ENCODE measurements at regions not wholly inside any gene's neighbourhood (a gene's known extent, or its start where the extent isn't known, plus 50 kb on each side); places are given as distances from the start of the nearest gene placed in this dataset.

DNA sequence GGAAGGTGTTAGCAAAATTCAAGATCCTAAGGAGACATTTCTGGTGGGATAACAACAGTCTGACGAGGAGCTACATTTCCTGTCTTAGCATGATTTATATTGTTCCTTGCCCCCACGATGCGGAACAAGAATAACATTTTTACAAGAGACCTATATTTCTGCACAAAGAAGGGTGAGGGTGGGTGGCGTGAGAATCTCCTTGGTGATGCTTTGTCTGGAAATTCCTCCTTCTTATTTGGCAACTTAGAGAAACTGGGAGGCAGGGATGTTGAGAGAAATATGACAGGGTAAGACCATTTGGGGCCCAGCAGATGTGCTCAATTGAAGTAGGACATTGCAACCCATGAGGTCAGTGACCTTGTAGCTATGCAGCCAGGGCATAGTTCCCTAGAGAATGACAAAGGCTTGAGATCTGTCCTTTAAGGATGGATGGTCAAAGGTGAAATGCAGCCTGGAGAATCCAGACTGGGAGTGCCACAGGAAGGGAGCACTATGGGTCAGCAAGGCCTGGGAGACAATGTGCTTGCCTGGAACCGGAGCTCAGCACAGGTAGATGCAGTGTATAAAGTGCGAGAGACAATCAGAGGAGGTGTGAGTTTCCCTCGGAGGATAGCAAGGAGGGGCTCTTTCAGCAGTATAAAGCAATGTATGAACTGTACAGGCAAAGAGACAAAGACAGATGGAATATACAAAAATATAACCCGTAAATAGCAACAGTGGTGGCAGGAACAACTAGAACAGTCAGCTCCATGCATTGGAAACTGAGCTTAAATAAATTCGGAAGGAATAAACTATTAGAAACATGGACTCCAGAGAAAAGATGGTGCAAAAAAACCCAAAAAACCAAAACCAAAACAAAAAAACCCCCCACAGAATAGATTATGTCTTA is 317.6 kb upstream of the TBL1XR1 start:
- Histone ChIP-seq H3K4me2 (replicated peaks; ENCODE audit: low read depth, low read length, poor library complexity, severe bottlenecking) (no peak overlapping the region), H3K4me3 (ENCODE audit: control extremely low read depth in 1 of 5, extremely low read depth in 1 of 5, insufficient read depth in 1 of 5, low read depth in 2 of 5, low read length in 4 of 5) (no peak overlapping the region), H3K79me2 (ENCODE audit: control insufficient read depth, insufficient read depth, low read length) (no peaks in the 10 kb centered on the region), H3K9me3 (ENCODE audit: control extremely low read depth in 1 of 3, control insufficient read depth in 2 of 3, insufficient read depth in 1 of 3, low read length in 2 of 3) (no peaks in the 10 kb centered on the region), H3K27me3 (replicated peaks in 1 of 4; ENCODE audit: control extremely low read depth in 1 of 4, control insufficient read depth in 3 of 4, insufficient read depth in 4 of 4, low read length in 3 of 4) (no peaks in the 10 kb centered on the region), H3K9ac (ENCODE audit: low read length) (no peak overlapping the region), H3K4me1 (ENCODE audit: control insufficient read depth in 2 of 2, insufficient read depth in 2 of 2, low read length in 2 of 2) (no peaks in the 10 kb centered on the region), H4K20me1 (ENCODE audit: control insufficient read depth, insufficient read depth, low read length, poor library complexity, severe bottlenecking) (no peaks in the 10 kb centered on the region), H3K36me3 (replicated peaks in 1 of 2; ENCODE audit: control extremely low read depth in 1 of 2, control insufficient read depth in 1 of 2, extremely low read depth in 1 of 2, insufficient read depth in 2 of 2, low read length in 1 of 2) (no peaks in the 10 kb centered on the region), H2AFZ (ENCODE audit: insufficient read depth, low read depth, low read length, poor library complexity, severe bottlenecking) (no peak overlapping the region), H3K27ac (ENCODE audit: low read length in 2 of 2) (no peak overlapping the region)
- no peak overlapping the region for H3K4me3 Mint-ChIP-seq
- TF ChIP-seq, protein P1, sequence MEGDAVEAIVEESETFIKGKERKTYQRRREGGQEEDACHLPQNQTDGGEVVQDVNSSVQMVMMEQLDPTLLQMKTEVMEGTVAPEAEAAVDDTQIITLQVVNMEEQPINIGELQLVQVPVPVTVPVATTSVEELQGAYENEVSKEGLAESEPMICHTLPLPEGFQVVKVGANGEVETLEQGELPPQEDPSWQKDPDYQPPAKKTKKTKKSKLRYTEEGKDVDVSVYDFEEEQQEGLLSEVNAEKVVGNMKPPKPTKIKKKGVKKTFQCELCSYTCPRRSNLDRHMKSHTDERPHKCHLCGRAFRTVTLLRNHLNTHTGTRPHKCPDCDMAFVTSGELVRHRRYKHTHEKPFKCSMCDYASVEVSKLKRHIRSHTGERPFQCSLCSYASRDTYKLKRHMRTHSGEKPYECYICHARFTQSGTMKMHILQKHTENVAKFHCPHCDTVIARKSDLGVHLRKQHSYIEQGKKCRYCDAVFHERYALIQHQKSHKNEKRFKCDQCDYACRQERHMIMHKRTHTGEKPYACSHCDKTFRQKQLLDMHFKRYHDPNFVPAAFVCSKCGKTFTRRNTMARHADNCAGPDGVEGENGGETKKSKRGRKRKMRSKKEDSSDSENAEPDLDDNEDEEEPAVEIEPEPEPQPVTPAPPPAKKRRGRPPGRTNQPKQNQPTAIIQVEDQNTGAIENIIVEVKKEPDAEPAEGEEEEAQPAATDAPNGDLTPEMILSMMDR (IDR thresholded peaks at IDR 0.05), result no peak
- no peak for TF ChIP-seq EZH2 (IDR thresholded peaks at IDR 0.05; ENCODE audit: borderline replicate concordance, insufficient read depth, low read depth, low read length, poor library complexity, severe bottlenecking)
- H3K9me3 Mint-ChIP-seq (ENCODE audit: insufficient read depth), result no peaks in the 10 kb centered on the region
- CTCF ChIA-PET, result no interaction called here
- intact Hi-C loops (cut with micrococcal nuclease), result no loop called here
- H3K27me3 Mint-ChIP-seq, result no peaks in the 10 kb centered on the region
- 93% methylated on average over 3 of the region's 9 CpGs for WGBS (ENCODE audit: insufficient coverage)
- H3K27ac Mint-ChIP-seq, result no peak overlapping the region
- ATAC-seq (ENCODE audit: low read depth), result no peak
- no peak for DNase-seq
- POLR2A ChIA-PET, result no interaction called here
- H3K4me1 Mint-ChIP-seq, result no peaks in the 10 kb centered on the region

DNA sequence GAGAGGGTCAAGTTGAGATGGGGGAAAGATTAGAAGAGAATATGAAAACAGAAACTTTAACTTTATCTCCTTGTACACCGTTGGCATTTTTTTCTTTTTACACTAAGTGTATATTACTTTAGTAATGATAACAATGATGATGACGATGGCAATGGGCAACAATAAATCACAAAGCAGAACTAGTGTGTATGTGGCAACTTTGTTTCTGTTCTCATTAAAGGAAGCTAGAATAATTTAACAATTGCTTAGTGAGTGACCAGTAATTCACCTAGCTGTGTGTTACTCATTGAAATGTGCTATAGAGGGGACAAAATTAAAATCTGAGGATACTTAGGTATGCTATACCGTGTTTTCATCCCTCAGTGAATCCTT is 318.5 kb upstream of the TBL1XR1 start:
- WGBS (ENCODE audit: insufficient coverage), result 100% methylated on average over 1 of the region's 3 CpGs

More for the DNA sequence above, 318.5 kb upstream of the TBL1XR1 start:
- no peak overlapping the region for H3K4me2 ChIP-seq (replicated peaks; ENCODE audit: low read depth, low read length, poor library complexity, severe bottlenecking)
- ATAC-seq (ENCODE audit: low read depth) (no peak), DNase-seq (no peak)
- ChIA-PET POLR2A (no interaction called here), CTCF (no interaction called here)
- Mint-ChIP-seq H3K9me3 (ENCODE audit: insufficient read depth) (no peaks in the 10 kb centered on the region), H3K4me3 (no peak overlapping the region), H3K27me3 (no peaks in the 10 kb centered on the region), H3K27ac (no peak overlapping the region), H3K4me1 (no peaks in the 10 kb centered on the region)
- no peaks in the 10 kb centered on the region for H4K20me1 ChIP-seq (ENCODE audit: control insufficient read depth, insufficient read depth, low read length, poor library complexity, severe bottlenecking)
- H3K79me2 ChIP-seq (ENCODE audit: control insufficient read depth, insufficient read depth, low read length), result no peaks in the 10 kb centered on the region
- H3K9me3 ChIP-seq (ENCODE audit: control extremely low read depth in 1 of 3, control insufficient read depth in 2 of 3, insufficient read depth in 1 of 3, low read length in 2 of 3), result no peaks in the 10 kb centered on the region
- no peaks in the 10 kb centered on the region for H3K4me1 ChIP-seq (ENCODE audit: control insufficient read depth in 2 of 2, insufficient read depth in 2 of 2, low read length in 2 of 2)
- no peak for TF ChIP-seq EZH2 (IDR thresholded peaks at IDR 0.05; ENCODE audit: borderline replicate concordance, insufficient read depth, low read depth, low read length, poor library complexity, severe bottlenecking)
- TF ChIP-seq, protein P1 (IDR thresholded peaks at IDR 0.05), result no peak
- intact Hi-C loops (cut with micrococcal nuclease), result no loop called here
- no peak overlapping the region for H3K4me3 ChIP-seq (ENCODE audit: control extremely low read depth in 1 of 5, extremely low read depth in 1 of 5, insufficient read depth in 1 of 5, low read depth in 2 of 5, low read length in 4 of 5)
- no peaks in the 10 kb centered on the region for H3K36me3 ChIP-seq (replicated peaks in 1 of 2; ENCODE audit: control extremely low read depth in 1 of 2, control insufficient read depth in 1 of 2, extremely low read depth in 1 of 2, insufficient read depth in 2 of 2, low read length in 1 of 2)
- no peak overlapping the region for H2AFZ ChIP-seq (ENCODE audit: insufficient read depth, low read depth, low read length, poor library complexity, severe bottlenecking)
- H3K27ac ChIP-seq (ENCODE audit: low read length in 2 of 2), result no peak overlapping the region
- H3K27me3 ChIP-seq (replicated peaks in 1 of 4; ENCODE audit: control extremely low read depth in 1 of 4, control insufficient read depth in 3 of 4, insufficient read depth in 4 of 4, low read length in 3 of 4), result no peaks in the 10 kb centered on the region
- no peak overlapping the region for H3K9ac ChIP-seq (ENCODE audit: low read length)
